Activated T-cell treated with anti-CD3 and anti-CD28 coated beads for 1 hour (primary cell): ENCODE measurements at regions not wholly inside any gene's neighbourhood (a gene's known extent, or its start where the extent isn't known, plus 50 kb on each side); places are given as distances from the start of the nearest gene placed in this dataset.

Source experiments
- DNase-seq: peaks from one replicate; pipeline ENCODE4 v3.0.0-alpha.2; 2020; ENCODE audit warnings: low read depth

DNA sequence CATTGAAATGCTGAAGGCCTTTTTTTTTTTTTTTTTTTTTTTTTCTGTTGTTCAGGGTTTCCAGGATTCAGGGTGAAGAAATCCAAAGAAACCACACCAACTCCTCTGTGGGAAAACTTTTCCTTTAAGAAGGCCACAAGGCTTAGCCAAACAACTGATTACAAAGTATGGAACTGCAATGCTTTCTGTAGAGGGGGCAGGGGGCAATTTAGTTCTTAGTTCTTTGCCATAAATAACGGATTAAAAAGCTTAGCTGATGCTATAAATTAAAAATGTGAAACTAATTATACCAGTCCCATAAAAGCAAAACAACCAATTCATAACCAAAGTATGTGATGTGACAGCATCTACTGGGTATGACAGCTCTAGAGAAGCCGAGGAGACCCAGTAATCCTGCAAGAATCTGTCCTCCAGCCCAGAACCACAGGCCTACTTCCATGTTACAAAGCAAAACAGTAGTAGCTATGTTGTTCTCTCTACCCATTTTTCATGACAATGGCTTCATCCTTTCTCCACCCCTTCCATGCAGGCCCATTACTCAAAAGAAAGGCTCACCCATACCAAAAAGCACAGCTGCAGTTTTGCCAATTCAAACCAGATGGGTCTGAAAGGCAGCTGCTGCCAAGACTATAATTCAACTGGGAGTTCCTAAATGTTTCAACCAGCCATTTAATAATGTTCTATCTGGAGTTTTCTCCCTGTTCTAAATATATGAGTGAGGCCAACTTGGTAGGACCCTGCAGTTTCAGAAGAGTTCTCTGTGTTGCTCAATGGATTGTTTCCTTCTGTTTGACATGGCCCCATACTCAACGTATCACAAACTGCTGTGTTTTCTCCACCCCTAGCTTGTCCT lies 167.1 kb upstream of the ZFHX3 start:
- no peak for DNase-seq

DNA sequence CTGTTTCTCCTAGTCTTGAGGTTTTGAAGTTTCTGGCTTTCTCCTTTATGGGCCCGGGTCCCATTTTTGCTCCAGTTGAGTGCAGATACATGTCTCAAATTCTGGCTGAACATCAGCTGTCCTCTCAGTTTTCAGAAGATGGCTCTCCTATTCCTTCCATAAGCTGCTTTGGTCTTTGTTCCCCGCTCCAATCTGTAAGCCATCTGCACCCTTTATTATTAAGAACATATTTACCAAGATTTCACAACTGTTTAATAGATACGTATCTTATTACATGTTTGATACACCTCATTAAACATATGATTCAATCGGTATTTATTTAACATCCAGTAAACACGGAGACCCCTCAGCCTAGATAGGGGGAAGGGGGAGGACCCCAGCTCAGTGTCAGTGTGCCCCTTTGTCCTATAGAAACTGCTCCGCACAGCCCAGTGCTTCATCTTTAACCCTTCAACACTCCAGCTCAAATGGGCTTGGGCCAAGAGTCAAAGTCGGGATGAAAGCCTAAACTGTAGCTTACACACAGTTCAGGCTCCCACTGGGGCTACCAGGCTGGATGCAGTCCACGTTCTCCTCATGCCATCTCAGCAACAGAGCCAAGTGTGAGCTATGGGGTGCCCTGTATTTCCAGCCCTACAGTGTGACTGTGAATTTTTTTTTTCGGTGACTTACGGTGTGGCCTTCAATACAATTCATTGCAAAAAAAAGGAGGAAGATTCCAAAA lies 166.0 kb upstream of the ZFHX3 start:
- DNase-seq: no peak

DNA sequence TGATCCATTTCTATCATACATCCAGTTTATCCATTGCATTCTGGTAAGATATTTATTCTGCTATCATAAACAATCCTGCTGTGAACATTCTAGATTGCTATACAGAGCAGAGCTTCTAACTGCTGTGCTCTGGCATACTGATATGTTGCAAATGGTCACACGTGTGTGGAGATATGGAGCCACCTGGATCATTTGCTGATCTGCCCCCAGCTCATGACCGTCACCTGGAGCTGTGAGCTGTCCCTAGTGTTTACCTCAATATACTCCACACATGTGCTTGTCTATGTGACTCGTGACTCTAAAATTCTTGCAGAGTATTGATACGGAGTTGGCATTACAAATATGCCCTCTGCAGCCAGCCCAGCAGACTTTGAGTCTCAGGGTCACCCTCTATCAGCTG lies 164.5 kb upstream of the ZFHX3 start:
- no peak for DNase-seq

DNA sequence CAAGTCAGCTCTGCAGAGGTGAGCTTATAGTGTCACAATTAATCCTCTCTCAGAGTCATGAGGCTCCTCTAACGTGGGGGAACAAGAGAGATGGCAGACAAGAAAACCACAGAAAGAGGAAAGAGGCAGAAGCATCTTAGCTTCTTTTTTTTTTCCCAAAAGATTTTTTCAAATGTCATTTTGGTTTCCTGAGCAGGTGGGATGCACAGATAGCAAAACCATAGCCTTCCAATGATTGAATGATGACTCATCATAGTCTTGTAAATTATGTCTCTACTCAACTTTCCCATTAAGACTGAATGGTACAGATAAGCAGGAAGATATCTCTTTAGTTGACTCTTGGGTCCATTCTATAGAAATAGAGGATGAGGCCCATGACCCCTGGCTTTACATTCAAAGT lies 162.8 kb upstream of the ZFHX3 start:
- no peak for DNase-seq

DNA sequence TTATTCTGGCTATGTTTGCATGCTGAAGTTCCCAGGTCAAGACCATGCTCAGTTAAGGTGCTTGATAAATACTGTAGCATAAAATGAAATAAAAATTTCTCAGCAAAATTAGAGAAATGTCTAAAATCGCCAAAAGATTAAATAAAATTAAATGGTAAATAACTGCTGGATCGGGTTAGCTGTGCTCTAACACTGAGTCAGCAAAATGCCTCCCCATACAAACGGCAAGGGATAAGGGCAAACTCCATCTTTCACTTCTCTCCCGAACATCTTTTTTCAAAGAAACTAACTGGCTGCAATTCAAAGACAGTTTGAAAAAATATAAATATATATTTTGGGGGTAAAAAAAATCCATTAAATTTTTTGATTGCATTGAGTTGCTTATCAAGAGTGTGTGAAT lies 162.2 kb upstream of the ZFHX3 start:
- DNase-seq: no peak

DNA sequence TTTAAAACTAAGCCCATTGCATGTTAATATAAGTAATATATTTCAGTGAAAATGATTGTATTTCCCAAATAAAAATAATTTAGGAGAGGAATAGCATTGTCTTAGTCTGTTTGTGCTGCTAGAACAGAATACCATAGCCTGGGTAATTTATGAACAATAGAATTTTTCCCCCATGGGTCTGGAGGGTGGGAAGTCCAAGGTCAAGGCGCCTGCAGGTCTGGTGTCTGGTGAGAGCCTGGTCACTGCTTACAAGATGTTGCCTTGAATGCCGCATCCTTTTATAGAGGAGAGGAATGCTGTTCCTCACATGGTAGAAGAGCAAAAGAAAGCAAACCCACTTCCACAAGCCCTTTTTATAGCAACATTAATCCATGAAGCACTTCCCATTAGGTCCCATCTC lies 161.3 kb upstream of the ZFHX3 start:
- DNase-seq: no peak

DNA sequence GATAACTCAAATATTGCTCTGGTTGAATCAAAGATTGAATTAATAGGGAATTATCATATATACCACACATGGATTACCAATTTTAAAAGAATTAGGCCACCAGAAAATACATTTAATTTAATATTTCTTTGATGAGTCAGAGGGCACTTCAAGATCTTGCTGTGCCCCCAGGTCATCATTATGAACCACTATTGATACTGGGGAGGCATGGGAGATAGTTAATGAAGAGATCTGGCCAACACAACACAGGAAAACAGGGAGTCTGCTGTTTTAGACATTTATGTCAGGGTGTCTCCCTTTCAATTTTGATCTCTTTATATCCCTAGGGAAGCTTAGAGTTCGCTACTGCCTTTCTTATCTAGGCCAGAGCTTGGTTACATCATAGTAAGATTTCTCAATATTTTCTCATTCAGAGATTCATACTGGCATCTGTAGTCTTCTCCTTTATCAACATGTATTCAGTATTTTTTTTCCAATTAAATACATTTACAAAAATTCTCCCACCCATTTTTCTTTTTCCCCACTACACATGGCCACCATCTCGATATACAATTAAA lies 158.3 kb upstream of the ZFHX3 start:
- no peak for DNase-seq

DNA sequence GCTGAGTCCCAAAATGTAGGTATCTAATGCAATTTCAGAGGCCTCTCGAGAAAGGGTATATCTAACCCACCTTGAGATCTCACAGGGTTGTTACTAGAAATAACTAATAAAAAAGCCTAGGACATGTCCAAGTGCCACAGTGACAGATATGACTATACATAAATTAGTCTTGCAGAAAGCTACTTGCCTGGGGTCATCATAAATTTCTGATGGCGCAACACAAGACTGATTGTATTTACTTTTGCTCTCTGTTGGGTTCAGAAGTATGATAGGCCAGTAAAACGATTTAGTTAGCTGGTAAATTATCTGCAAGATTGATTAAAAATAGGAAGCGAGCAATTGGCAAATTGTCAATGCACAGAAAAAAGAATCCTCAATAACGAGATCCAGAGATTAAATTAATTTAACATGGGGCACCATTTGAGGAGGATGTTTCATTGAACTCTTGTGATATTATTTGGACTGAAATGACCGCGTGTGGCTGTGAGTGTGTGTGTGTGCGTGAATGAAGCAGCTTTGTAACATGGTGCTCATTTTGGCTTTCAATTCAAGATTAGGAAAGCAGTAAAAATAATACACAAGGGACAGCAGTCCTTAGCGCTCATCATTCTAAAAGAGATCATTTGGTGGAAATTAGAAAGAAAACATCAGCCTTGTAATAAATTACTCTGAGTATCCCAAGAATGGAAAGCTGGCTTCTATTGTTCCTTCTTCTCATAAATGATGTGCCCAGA lies 157.4 kb upstream of the ZFHX3 start:
- DNase-seq: no peak

DNA sequence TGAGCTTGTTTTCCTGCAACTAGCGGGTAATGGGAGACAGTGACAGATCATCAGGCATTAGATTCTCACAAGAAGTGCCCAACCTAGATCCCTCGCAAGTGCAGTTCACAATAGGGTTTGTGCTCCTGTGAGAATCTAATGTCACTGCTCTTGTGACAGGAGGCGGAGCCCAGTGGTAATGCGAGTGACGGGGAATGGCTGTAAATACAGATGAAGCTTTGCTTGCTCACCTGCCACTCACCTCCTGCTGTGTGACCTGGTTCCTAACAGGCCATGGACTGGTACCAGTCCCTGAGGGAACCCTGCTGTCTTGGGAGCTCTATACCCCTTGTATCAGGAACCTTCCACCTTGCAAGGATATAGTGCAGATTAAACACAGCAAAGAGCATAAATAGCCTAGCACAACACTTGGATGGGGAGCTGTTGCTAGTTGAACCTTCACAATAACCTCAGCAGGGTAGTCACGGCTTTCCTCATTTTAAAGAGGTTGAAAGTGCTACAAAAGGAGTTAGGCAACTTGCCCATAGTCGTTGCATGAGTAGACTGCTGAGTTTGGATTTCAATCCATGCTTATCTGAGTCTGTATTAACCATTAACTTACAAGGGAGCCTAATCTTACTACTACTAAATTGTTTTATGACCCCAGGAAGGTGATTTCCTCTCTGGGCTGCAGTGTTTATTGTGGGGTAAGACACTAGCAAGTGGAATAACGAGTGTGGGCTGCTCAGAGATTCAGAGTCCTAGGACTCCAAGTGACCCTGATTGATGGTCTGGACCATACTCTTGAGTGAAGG lies 156.6 kb upstream of the ZFHX3 start:
- DNase-seq: no peak

DNA sequence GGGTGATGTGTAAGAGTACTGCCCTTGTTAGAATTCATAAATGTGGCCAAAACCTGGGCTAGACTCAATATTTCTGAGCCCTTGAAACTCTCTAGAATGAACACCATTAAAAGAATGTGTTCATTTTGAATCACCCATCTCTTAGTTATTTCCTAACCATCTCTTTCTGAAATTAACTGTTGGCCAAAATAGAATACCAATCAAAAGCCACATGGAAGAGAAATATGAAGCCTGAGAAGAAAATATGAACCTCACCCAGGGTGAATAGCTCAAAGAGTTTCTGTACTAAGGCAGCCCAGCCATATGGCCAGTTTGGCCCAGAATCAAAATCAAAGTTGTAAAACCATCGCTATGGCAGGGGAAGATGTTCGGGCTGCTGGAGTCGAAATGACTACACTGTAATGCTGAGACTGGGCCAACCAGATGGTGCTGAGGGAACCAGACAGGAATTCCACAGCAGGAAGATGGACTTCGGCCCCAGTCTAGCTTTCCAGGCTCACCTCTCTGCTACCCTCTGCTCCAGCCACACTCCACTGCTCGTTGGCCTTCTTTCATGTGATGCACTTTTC lies 154.3 kb upstream of the ZFHX3 start:
- no peak for DNase-seq

DNA sequence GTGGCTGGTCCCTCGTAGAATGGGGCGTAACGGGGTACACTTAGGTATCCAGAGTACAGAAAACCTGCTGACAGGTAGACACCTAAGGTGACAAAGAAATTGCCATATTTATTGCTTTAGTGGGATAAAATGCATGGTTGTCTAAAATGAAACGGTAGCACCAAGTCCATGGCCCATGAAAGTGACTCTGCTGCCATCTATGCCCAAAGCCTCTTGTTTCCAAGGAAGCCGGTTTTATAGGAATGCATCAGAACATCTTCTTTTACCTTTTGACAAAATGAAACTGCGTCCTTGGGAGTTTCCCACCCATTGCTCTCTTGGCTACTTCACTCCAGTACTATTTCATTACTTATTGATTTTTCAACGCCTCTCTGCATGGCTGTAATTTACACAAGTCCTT lies 151.3 kb upstream of the ZFHX3 start:
- no peak for DNase-seq

DNA sequence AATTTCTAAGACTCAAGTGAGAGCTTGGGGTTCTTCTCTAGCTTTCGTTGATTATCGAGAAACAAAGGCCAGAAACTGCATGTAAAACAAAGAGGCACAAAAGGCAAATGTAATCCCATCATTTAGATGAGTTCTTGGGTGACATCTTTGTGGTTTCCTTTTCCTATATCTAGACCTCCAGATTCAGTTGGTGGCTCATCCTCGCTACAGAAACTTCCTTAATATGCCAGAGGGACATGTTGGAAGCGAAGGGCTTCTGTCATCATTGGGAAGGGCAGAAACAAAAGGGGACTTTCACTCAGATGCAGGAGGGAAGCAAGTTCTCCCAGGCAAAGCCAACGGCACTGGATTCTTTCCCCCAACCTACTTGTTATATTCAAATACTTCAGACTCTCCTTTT lies 150.6 kb upstream of the ZFHX3 start:
- DNase-seq: no peak

DNA sequence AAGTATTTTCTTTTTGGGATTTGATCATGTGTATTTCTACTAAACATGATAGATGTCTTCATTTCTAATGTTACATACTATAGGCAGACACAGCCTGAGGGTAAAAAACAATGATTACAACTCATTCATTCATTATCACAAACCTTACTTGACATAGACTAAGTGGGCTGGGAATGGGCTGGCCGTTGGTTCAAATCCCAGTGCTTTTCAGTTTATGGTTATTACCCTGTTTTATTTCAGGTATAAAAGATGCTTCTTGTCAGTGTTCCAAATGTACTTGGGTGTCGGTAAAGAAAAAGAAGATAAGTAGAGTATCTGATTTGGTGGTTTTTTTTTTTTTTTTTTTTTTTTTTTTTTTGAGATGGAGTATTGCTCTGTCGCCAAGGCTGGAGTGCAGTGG lies 149.7 kb upstream of the ZFHX3 start:
- no peak for DNase-seq

DNA sequence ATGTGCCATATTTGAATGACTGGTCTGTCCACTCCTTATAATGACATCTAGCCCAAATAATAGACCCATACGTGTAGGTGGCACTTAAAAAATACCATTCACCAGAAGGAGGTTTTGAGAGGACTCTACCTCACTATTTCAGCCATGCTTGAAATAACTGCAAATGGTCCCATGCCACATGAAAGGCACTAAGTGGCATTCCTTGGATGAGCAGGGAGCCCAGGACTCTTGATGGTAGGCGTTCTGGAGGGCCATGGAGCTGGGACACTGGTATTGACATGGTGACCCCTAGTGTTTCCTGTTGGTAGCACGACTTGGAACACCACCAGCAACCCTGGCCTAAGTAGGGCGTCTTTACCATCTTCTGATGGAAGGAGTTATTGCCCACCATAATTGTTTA lies 148.7 kb upstream of the ZFHX3 start:
- DNase-seq: peak; percentile 5

DNA sequence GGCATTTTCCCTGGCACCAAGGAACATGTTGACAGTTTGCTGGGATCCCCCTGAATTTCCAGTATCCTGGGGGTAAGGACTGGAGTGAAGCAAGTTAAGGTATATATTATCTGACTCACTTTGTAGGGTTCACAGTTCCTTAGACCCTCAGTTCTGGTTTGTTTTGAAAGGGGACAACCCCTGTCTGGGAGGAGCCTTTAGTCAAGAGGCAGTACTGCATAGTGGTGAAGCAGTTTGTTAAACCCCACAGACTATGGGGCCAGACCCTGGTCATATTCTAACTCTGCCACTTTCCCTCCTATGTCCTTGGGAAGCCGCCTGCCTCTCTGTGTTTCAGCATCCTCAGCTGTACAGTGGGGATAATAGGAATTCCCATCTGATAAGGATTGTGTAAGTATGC lies 145.5 kb upstream of the ZFHX3 start:
- DNase-seq: no peak

DNA sequence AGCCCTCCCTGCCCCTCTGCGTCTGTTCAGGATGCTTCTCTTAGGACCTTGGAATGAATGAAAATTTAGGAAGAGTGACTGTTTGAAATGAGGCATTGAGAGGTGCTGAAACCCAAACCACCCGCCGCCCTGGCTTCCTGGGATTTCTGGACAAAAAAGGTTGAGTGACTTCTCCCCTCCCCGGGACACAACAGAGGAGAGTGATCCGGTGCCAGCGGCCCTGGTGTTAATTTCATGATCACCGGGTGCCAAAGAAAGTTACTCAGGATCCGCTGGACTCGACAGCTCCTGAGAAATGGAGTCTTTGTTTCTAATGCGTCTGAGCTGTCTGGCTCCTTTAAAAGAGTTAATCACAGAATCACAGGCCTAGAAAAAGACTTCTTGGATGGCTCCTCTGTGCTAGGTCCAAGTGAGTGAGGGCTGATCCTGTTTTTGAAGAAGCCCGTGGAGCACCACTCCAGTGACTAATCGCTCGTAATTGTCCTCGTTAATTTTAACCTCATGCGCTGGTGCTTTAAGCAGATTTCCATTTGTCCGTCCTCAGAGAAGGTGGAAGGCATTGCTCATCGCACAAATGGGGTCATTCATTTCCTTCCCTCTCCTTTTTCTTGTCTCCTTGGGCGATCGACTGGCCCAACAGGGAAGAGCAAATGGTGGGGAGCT lies 144.4 kb upstream of the ZFHX3 start:
- no peak for DNase-seq

DNA sequence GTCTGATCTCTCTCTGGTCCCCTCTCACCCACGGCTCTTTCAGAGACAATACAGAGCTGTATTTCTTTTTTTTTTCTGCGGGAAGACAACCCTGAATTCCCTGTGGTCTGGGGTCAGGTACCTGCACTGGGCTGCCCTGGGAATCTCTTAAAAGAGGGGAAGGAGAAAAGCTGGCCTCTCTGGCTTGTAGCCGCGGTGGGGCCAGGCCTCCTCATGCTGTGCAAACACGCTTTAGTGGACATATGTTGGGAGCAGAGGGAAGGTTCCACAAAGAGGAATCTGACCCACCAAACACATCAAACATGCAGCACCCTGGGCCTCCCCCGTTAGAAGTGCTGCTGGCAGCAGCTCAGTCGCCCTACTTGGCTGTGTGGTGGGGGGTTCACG lies 143.7 kb upstream of the ZFHX3 start:
- no peak for DNase-seq

DNA sequence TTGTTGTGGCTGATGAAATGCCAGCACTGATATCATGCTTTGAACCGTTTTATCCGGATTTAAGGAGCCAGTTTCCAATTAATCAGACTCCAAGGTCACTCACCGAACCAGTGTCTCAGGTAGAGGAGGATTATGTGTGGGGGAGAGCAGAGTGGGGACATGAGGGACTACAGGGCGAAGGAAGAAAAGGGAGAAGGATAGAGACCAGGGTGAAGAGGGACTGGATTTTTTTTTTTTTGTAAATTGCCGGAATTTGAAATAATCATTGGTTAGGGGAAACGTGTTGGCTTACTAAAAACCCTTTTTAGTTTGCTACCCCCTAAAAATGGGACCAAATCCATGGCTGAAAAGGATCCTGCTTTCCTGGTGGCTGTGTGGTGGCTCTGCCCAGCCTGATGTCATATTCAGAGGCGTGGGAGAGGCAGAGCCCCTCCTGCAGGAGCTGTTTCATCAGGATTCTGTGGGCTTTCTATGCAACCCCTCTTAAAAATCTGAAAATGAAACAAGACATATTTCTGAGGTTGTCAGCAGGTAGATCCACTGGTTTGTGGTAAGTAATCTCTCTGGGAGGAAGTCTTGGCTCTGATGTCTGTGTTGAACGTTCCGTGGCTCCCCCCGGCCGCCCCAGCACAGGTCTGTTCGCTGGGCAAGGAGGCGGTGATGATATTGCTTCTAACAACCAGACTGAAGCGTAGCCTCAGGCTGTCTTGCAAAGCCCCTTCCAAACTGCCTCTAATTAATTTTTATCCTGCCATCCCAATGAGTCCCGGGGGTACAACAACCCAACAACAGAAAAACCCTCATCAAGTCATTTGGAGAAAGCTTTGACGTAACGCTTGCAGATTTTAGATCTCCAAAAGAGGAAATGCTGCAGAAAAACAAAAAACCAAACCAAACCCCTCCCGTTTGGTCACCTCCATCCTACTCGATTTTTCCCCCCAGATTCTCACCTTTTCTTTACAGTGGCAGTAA lies 143.0 kb upstream of the ZFHX3 start:
- no peak for DNase-seq

DNA sequence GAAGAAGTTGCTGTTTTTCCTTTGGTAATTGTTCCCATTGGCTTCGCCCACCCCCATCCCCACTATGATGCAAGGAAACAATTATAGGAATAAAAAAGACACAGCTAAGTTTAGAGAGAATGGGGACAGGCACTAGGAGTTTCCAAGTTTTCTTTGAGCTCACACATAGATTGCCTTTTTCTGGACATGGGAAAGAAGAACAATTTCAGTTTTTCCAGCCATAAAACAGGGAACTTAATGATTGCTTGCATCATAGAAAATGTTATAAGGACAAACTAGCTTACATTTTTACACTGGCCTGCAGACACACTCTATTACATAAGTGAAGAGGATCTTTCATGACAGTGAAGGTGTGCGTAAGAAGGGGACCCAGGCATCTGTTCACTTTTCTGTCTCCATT lies 142.3 kb upstream of the ZFHX3 start:
- DNase-seq: no peak

DNA sequence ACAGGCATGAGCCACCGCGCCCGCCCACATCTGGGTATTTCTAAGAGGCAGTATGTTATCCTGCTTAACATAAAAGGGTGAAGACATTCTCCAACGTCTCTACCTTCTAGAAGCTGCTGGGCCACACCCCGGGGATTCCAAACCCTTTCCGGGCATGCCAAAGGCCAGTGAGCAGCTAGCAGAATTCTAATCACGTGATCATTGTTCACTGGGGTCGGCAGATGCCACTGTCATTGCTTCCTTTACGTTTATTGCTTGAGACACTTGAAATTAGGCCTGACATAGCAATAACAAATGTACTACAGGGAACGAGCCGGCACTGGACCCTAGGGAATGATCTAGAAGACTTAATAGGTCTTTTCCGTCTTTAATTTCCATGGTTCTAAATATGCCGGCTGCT lies 141.2 kb upstream of the ZFHX3 start:
- no peak for DNase-seq
